GM23338 (cell line): ENCODE measurements at regions not wholly inside any gene's neighbourhood (a gene's known extent, or its start where the extent isn't known, plus 50 kb on each side); places are given as distances from the start of the nearest gene placed in this dataset.

Experiments
- ATAC-seq: fragments of 200-7000 bp; cut with Tn5 transposase; 3 replicates; pipeline ENCODE4 v1.9.1; 2020
- DNase-seq: peaks from one replicate; pipeline ENCODE4 v3.0.0-alpha.2; 2015; ENCODE audit warnings: low spot score
- H2AFZ ChIP-seq: fragments of 200-600 bp; sonication (generic); 2 replicates; pipeline ENCODE4 v1.8.0; 2016; ENCODE audit warnings: antibody characterized with exemption, mild to moderate bottlenecking, moderate library complexity
- H3F3A ChIP-seq: fragments of 200-600 bp; sonication (generic); replicated peaks from 2 replicates; pipeline ENCODE4 v1.8.0; 2017; ENCODE audit warnings: antibody characterized with exemption, mixed run types, low read depth
- H3K27ac ChIP-seq: fragments of 200-600 bp; sonication (generic); 2 replicates; pipeline ENCODE4 v1.6.1; 2016; ENCODE audit warnings: low read depth
- H3K27me3 ChIP-seq: fragments of 200-600 bp; sonication (generic); 2 replicates; pipeline ENCODE4 v1.8.0; 2016; ENCODE audit warnings: mild to moderate bottlenecking, mixed run types, moderate library complexity; ENCODE audit not compliant: insufficient read depth
- H3K36me3 ChIP-seq: fragments of 200-600 bp; sonication (generic); 2 replicates; pipeline ENCODE4 v1.8.0; 2016; ENCODE audit warnings: mild to moderate bottlenecking; ENCODE audit not compliant: insufficient read depth
- H3K4me1 ChIP-seq: fragments of 200-600 bp; sonication (generic); 2 replicates; pipeline ENCODE4 v1.8.0; 2016; ENCODE audit warnings: mild to moderate bottlenecking, moderate library complexity; ENCODE audit not compliant: insufficient read depth
- H3K4me2 ChIP-seq: fragments of 200-600 bp; sonication (generic); 2 replicates; pipeline ENCODE4 v1.7.1; 2017; ENCODE audit warnings: mixed run types
- H3K4me3 ChIP-seq: fragments of 200-600 bp; sonication (generic); 2 replicates; pipeline ENCODE4 v1.6.1; 2016; ENCODE audit warnings: mixed run types
- H3K79me2 ChIP-seq: fragments of 200-600 bp; sonication (generic); replicated peaks from 2 replicates; pipeline ENCODE4 v1.8.0; 2017; ENCODE audit warnings: mild to moderate bottlenecking; ENCODE audit not compliant: insufficient read depth
- H3K9me2 ChIP-seq: fragments of 200-600 bp; sonication (generic); 2 replicates; pipeline ENCODE4 v1.8.0; 2017; ENCODE audit not compliant: insufficient read depth
- H4K20me1 ChIP-seq: fragments of 200-600 bp; sonication (generic); replicated peaks from 2 replicates; pipeline ENCODE4 v1.8.0; 2017; ENCODE audit warnings: mild to moderate bottlenecking; ENCODE audit not compliant: insufficient read depth
- H3K27ac Mint-ChIP-seq: 2 replicates; pipeline ENCODE4 v1.8.0; 2020; ENCODE audit warnings: inconsistent platforms, mild to moderate bottlenecking, moderate library complexity, mixed read lengths
- H3K27me3 Mint-ChIP-seq: 3 replicates; pipeline ENCODE4 v1.8.0; 2022; ENCODE audit warnings: low read depth, mild to moderate bottlenecking, moderate library complexity, mixed read lengths, inconsistent platforms; ENCODE audit not compliant: insufficient read depth, poor library complexity
- H3K36me3 Mint-ChIP-seq: 3 replicates; pipeline ENCODE4 v1.8.0; 2021; ENCODE audit warnings: low read depth, mild to moderate bottlenecking, inconsistent platforms, moderate library complexity, mixed read lengths
- H3K4me1 Mint-ChIP-seq: 3 replicates; pipeline ENCODE4 v1.8.0; 2020; ENCODE audit warnings: mild to moderate bottlenecking, inconsistent platforms, mixed read lengths
- H3K4me3 Mint-ChIP-seq: 3 replicates; pipeline ENCODE4 v1.8.0; 2021; ENCODE audit warnings: moderate library complexity, mild to moderate bottlenecking, inconsistent platforms, mixed read lengths
- H3K9me3 Mint-ChIP-seq: 3 replicates; pipeline ENCODE4 v1.8.0; 2020; ENCODE audit warnings: moderate library complexity, mild to moderate bottlenecking, inconsistent platforms, mixed read lengths
- CREB1 ChIP-seq: fragments of 250-450 bp; sonication (Bioruptor Pico); IDR thresholded peaks from 2 replicates; pipeline ENCODE4 v1.5.0; 2020; ENCODE audit warnings: low read depth, mild to moderate bottlenecking, moderate library complexity
- CTCF ChIP-seq, 2 experiments: fragments of 200-600 bp in 1 of 2; sonication (generic) in 1 of 2; conservative IDR thresholded peaks; 2 replicates each; pipeline versions ENCODE4 v1.5.1 to v1.6.1; 2016 to 2017; ENCODE audit warnings: antibody characterized with exemption in 2 of 2, low read depth in 2 of 2, mild to moderate bottlenecking in 2 of 2, moderate library complexity in 1 of 2
- EZH2 ChIP-seq: fragments of 200-600 bp; sonication (generic); IDR thresholded peaks from one replicate; pipeline ENCODE4 v1.8.0; 2017; ENCODE audit warnings: antibody characterized with exemption, mild to moderate bottlenecking, low read depth; ENCODE audit not compliant: unreplicated experiment
- EZH2phosphoT487 ChIP-seq: fragments of 200-600 bp; sonication (generic); IDR thresholded peaks from one replicate; pipeline ENCODE4 v1.8.1; 2018; ENCODE audit warnings: antibody characterized with exemption; ENCODE audit not compliant: unreplicated experiment
- JUNB ChIP-seq: IDR thresholded peaks from one replicate; pipeline ENCODE4 v1.6.1; 2016; ENCODE audit warnings: antibody characterized with exemption; ENCODE audit not compliant: unreplicated experiment
- NANOG ChIP-seq: IDR thresholded peaks from 2 replicates; pipeline ENCODE4 v1.6.1; 2016; ENCODE audit warnings: antibody characterized with exemption, borderline replicate concordance
- POLR2AphosphoS5 ChIP-seq: IDR thresholded peaks from 2 replicates; pipeline ENCODE4 v1.6.1; 2016; ENCODE audit warnings: antibody characterized with exemption, low read depth
- STAT1 ChIP-seq: IDR thresholded peaks from one replicate; pipeline ENCODE4 v1.6.1; 2016; ENCODE audit warnings: antibody characterized with exemption; ENCODE audit not compliant: unreplicated experiment
- ZNF114 ChIP-seq: fragments of 250-450 bp; sonication (Bioruptor Pico); IDR thresholded peaks from 2 replicates; pipeline ENCODE4 v1.5.0; 2020; ENCODE audit warnings: mild to moderate bottlenecking, moderate library complexity
- ZNF331 ChIP-seq: fragments of 250-450 bp; sonication (Bioruptor Pico); IDR thresholded peaks from 2 replicates; pipeline ENCODE4 v1.5.0; 2020; ENCODE audit warnings: low read depth, mild to moderate bottlenecking, moderate library complexity
- TF ChIP-seq, protein P1 (sequence below): IDR thresholded peaks from 2 replicates; pipeline ENCODE4 v1.6.1; 2016; ENCODE audit warnings: antibody characterized with exemption
- TF ChIP-seq, protein P2 (sequence below): fragments of 250-450 bp; sonication (Bioruptor Pico); IDR thresholded peaks from 2 replicates; pipeline ENCODE4 v1.5.0; 2020; ENCODE audit warnings: mild to moderate bottlenecking, moderate library complexity
- TF ChIP-seq, protein P3 (sequence below): IDR thresholded peaks from one replicate; pipeline ENCODE4 v1.6.1; 2018; ENCODE audit warnings: antibody characterized with exemption; ENCODE audit not compliant: unreplicated experiment

GRCh38 chr3:18888370-18888769 lies 259.9 kb upstream of the KCNH8 start (continued):
- TF ChIP-seq STAT1: no peak
- TF ChIP-seq CTCF (conservative IDR thresholded peaks at IDR 0.05; ENCODE audit: low read depth in 2 of 2): peak; percentile 29 to 50; a peak in 3 of 4 replicates
- TF ChIP-seq CREB1 (CRISPR knock-in tag): no peak
- no peak for TF ChIP-seq EZH2
- TF ChIP-seq JUNB: no peak
- TF ChIP-seq, protein P1, sequence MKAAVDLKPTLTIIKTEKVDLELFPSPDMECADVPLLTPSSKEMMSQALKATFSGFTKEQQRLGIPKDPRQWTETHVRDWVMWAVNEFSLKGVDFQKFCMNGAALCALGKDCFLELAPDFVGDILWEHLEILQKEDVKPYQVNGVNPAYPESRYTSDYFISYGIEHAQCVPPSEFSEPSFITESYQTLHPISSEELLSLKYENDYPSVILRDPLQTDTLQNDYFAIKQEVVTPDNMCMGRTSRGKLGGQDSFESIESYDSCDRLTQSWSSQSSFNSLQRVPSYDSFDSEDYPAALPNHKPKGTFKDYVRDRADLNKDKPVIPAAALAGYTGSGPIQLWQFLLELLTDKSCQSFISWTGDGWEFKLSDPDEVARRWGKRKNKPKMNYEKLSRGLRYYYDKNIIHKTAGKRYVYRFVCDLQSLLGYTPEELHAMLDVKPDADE: no peak
- no peak for TF ChIP-seq ZNF114 (CRISPR knock-in tag)

DNA sequence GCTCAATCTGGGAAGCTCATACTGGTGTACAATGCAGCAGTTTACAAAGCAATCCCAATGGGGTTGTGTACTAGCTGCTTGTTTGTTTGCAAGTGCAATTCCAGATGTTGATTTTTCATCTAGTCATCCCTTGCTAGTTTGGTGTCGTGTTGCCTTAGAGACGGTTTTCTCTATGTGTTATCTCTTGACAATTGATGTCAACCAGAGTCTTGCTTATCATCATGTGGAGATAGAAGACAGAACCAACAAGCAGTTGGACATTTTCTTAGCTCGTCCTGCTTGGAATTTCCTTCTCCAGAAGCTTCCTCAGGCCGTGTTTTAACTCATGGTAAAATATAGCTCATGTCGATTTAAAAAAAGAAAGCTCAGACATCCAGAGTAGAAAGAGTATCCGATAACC lies 262.0 kb upstream of the KCNH8 start:
- H3K27me3 Mint-ChIP-seq: no peaks in the 10 kb centered on the region
- TF ChIP-seq, protein P2, sequence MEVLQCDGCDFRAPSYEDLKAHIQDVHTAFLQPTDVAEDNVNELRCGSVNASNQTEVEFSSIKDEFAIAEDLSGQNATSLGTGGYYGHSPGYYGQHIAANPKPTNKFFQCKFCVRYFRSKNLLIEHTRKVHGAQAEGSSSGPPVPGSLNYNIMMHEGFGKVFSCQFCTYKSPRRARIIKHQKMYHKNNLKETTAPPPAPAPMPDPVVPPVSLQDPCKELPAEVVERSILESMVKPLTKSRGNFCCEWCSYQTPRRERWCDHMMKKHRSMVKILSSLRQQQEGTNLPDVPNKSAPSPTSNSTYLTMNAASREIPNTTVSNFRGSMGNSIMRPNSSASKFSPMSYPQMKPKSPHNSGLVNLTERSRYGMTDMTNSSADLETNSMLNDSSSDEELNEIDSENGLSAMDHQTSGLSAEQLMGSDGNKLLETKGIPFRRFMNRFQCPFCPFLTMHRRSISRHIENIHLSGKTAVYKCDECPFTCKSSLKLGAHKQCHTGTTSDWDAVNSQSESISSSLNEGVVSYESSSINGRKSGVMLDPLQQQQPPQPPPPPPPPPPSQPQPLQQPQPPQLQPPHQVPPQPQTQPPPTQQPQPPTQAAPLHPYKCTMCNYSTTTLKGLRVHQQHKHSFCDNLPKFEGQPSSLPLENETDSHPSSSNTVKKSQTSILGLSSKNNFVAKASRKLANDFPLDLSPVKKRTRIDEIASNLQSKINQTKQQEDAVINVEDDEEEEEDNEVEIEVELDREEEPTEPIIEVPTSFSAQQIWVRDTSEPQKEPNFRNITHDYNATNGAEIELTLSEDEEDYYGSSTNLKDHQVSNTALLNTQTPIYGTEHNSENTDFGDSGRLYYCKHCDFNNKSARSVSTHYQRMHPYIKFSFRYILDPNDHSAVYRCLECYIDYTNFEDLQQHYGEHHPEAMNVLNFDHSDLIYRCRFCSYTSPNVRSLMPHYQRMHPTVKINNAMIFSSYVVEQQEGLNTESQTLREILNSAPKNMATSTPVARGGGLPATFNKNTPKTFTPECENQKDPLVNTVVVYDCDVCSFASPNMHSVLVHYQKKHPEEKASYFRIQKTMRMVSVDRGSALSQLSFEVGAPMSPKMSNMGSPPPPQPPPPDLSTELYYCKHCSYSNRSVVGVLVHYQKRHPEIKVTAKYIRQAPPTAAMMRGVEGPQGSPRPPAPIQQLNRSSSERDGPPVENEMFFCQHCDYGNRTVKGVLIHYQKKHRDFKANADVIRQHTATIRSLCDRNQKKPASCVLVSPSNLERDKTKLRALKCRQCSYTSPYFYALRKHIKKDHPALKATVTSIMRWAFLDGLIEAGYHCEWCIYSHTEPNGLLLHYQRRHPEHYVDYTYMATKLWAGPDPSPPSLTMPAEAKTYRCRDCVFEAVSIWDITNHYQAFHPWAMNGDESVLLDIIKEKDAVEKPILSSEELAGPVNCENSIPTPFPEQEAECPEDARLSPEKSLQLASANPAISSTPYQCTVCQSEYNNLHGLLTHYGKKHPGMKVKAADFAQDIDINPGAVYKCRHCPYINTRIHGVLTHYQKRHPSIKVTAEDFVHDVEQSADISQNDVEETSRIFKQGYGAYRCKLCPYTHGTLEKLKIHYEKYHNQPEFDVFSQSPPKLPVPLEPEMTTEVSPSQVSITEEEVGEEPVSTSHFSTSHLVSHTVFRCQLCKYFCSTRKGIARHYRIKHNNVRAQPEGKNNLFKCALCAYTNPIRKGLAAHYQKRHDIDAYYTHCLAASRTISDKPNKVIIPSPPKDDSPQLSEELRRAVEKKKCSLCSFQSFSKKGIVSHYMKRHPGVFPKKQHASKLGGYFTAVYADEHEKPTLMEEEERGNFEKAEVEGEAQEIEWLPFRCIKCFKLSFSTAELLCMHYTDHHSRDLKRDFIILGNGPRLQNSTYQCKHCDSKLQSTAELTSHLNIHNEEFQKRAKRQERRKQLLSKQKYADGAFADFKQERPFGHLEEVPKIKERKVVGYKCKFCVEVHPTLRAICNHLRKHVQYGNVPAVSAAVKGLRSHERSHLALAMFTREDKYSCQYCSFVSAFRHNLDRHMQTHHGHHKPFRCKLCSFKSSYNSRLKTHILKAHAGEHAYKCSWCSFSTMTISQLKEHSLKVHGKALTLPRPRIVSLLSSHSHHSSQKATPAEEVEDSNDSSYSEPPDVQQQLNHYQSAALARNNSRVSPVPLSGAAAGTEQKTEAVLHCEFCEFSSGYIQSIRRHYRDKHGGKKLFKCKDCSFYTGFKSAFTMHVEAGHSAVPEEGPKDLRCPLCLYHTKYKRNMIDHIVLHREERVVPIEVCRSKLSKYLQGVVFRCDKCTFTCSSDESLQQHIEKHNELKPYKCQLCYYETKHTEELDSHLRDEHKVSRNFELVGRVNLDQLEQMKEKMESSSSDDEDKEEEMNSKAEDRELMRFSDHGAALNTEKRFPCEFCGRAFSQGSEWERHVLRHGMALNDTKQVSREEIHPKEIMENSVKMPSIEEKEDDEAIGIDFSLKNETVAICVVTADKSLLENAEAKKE (CRISPR knock-in tag): no peak
- TF ChIP-seq ZNF114 (CRISPR knock-in tag) (no peak), EZH2 (no peak), JUNB (no peak), ZNF331 (CRISPR knock-in tag) (no peak), POLR2AphosphoS5 (no peak), CREB1 (CRISPR knock-in tag) (no peak), NANOG (no peak), STAT1 (no peak), EZH2phosphoT487 (no peak)
- TF ChIP-seq, protein P3, sequence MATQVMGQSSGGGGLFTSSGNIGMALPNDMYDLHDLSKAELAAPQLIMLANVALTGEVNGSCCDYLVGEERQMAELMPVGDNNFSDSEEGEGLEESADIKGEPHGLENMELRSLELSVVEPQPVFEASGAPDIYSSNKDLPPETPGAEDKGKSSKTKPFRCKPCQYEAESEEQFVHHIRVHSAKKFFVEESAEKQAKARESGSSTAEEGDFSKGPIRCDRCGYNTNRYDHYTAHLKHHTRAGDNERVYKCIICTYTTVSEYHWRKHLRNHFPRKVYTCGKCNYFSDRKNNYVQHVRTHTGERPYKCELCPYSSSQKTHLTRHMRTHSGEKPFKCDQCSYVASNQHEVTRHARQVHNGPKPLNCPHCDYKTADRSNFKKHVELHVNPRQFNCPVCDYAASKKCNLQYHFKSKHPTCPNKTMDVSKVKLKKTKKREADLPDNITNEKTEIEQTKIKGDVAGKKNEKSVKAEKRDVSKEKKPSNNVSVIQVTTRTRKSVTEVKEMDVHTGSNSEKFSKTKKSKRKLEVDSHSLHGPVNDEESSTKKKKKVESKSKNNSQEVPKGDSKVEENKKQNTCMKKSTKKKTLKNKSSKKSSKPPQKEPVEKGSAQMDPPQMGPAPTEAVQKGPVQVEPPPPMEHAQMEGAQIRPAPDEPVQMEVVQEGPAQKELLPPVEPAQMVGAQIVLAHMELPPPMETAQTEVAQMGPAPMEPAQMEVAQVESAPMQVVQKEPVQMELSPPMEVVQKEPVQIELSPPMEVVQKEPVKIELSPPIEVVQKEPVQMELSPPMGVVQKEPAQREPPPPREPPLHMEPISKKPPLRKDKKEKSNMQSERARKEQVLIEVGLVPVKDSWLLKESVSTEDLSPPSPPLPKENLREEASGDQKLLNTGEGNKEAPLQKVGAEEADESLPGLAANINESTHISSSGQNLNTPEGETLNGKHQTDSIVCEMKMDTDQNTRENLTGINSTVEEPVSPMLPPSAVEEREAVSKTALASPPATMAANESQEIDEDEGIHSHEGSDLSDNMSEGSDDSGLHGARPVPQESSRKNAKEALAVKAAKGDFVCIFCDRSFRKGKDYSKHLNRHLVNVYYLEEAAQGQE: no peak

More for the DNA sequence above, 262.0 kb upstream of the KCNH8 start:
- Histone ChIP-seq H2AFZ (peak overlapping the region; percentile 0; the same call in 1 of the 2 replicates), H3K79me2 (no peaks in the 10 kb centered on the region), H3K4me1 (no peaks in the 10 kb centered on the region), H3F3A (no peaks in the 10 kb centered on the region), H3K9me2 (peaks cover 10% of the 10 kb centered on the region; the same call in 1 of the 2 replicates), H3K27ac (no peak overlapping the region), H3K4me2 (no peak overlapping the region), H4K20me1 (no peaks in the 10 kb centered on the region), H3K27me3 (no peaks in the 10 kb centered on the region), H3K4me3 (no peak overlapping the region), H3K36me3 (no peaks in the 10 kb centered on the region)
- Mint-ChIP-seq H3K36me3 (no peaks in the 10 kb centered on the region), H3K9me3 (no peaks in the 10 kb centered on the region), H3K27ac (no peak overlapping the region), H3K4me1 (no peaks in the 10 kb centered on the region), H3K4me3 (no peak overlapping the region)
- DNase-seq (no peak), ATAC-seq (no peak)
